ENCODE measurements at regions not wholly inside any gene's neighbourhood (a gene's known extent, or its start where the extent isn't known, plus 50 kb on each side); places are given as distances from the start of the nearest gene placed in this dataset.
A peak's percentile ranks its signal among the peaks of the same experiment; 100 is the strongest.

- peak; percentile 34 for DNase-seq
These were observed 69.2 kb downstream of the ISG20 start for GRCh38 chr15:88707771-88708654.

- DNase-seq, result peak; percentile 17
These were observed 69.8 kb downstream of the ISG20 start for GRCh38 chr15:88708655-88709054.

GRCh38 chr15:88710027-88710715 is 71.4 kb downstream of the ISG20 start:
- DNase-seq, result no peak

- DNase-seq, result no peak
These were observed 73.0 kb downstream of the ISG20 start for GRCh38 chr15:88711806-88712205.

GRCh38 chr15:88714782-88715372 is 76.1 kb downstream of the ISG20 start:
- DNase-seq, result no peak

GRCh38 chr15:88716543-88717381 is 77.9 kb downstream of the ISG20 start:
- DNase-seq, result no peak

- no peak for DNase-seq
These were observed 78.7 kb downstream of the ISG20 start for GRCh38 chr15:88717382-88718031.

- no peak for DNase-seq
These were observed 79.9 kb downstream of the ISG20 start for GRCh38 chr15:88718731-88719130.

GRCh38 chr15:88719654-88720053 is 80.8 kb downstream of the ISG20 start:
- DNase-seq, result no peak

- no peak for DNase-seq
These were observed 77.7 kb upstream of the ACAN start for GRCh38 chr15:88725305-88726210.

GRCh38 chr15:88727439-88727838 is 75.8 kb upstream of the ACAN start:
- no peak for DNase-seq

GRCh38 chr15:88729581-88729980 is 73.7 kb upstream of the ACAN start:
- no peak for DNase-seq

- DNase-seq, result no peak
These were observed 72.5 kb upstream of the ACAN start for GRCh38 chr15:88730751-88731150.

- DNase-seq, result no peak
These were observed 68.0 kb upstream of the ACAN start for GRCh38 chr15:88735212-88735611.

- DNase-seq, result no peak
These were observed 67.0 kb upstream of the ACAN start for GRCh38 chr15:88736204-88736603.

- DNase-seq, result no peak
These were observed 64.4 kb upstream of the ACAN start for GRCh38 chr15:88738796-88739195.

GRCh38 chr15:88739541-88739940 is 63.7 kb upstream of the ACAN start:
- no peak for DNase-seq

GRCh38 chr15:88740356-88740755 is 62.9 kb upstream of the ACAN start:
- no peak for DNase-seq

- DNase-seq, result no peak
These were observed 62.2 kb upstream of the ACAN start for GRCh38 chr15:88741046-88741445.

- no peak for DNase-seq
These were observed 61.6 kb upstream of the ACAN start for GRCh38 chr15:88741671-88742070.

GRCh38 chr15:88742161-88742560 is 61.1 kb upstream of the ACAN start:
- no peak for DNase-seq
